NCI-H526 treated with DMSO at 0.1 percent for 48 hours (cell line): ENCODE measurements at regions not wholly inside any gene's neighbourhood (a gene's known extent, or its start where the extent isn't known, plus 50 kb on each side); places are given as distances from the start of the nearest gene placed in this dataset.

ENCODE experiments used
- DNase-seq: peaks from one replicate; lab custom pipeline; 2025; lab: John Stamatoyannopoulos, UW

DNA sequence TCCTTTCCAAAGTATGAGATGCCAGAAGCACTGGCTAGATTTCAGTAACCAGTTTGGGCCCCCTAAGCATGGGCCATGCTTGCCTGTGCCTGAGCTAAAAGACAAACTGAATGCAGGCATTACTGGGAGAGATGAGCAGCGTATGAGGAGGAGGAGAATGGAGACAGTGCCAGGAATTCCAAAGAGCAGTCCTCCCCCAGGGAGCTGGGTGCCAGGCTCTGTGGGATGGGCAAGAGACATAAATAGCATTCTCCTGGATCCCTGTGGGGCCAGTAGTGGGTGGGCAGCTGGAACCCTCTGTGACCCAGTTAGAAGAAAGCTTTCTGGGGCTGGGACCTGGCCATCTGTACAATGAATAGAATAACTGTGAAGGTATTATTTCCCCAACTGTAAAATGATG, 235.6 kb downstream of the KCNA4 start:
- no peak for DNase-seq

DNA sequence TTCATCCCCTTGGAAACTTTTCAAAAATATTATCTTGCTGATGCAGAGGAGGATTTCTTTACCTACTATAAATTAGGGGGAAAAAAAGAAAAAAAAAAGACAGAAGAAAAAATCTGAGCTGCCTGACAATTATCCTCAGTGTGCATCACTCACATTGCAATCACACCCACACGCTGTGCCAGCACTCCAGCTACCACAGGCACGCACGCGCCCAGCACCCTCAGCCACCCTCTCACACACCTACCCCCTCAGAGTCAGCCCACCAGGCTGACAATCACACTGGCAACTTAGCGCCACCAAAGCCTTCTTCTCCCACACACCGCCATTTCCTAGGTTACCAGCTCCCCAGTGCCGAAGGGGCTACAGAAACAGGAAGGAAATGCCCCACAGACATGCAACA, 236.1 kb downstream of the KCNA4 start:
- no peak for DNase-seq

DNA sequence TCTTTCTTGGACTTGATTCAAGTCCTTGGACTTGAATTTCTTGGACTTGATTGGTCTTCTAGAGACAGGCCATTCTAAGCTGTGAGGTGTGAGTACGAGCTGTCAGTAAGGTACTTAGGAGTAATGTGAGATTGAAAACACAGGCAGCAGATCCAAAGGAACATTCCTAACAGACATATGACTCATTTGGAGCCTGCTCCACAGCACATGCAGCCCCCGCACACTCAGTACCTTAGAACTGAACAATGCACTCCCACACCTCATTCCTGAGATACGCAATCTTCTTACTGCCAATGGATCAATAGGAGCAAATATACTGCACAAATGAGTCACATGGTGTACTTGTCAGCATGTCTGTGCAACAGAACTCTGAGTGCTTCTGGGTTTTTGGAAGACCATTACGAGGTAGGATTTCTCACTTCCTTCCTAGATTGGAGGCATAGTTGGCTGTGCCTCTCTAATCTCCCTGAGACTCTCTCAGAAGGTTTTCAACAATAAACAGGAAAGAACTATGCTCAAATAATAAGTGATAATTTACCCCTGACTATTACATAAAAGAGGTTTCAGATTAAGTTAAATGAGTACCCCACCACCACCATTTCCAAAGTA, 243.1 kb downstream of the KCNA4 start:
- DNase-seq, result no peak

DNA sequence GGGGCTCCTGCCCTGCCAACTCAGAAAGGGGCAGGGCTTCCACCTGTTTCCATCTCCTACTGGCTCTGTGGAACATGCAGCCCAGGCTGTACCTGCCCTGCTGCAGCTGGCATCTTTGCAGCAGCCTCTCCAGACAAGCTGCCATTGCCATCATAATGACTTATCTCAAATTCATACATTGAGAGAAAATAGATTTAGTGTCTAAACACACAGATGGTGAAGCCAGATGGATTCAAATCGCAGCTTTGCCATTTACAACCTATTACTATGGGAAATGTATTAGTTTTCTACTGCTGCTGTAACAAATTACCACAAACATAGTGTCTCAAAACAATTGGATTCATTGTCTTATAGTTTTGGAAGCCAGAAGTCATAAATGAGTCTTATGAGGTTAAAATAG, 260.0 kb downstream of the KCNA4 start:
- DNase-seq, result no peak

DNA sequence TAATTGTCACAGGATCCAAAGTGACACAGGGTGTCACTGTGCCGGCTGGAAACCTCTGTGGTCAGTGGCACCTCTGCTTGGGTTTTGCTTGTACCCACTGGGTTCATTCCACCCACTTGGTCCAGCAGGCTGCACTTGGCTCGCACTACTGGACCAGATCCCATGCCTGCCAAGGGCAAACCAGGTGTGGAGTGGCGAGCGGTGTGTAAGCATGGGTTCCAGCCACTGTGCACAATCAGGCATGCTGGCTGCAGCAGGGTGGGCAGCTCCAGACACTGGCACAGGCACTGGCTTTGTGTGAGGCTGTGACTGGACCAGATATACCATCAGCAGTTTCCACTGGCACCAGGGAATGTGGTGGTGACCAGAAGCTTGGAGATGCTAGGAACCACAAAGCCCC, 261.4 kb downstream of the KCNA4 start:
- no peak for DNase-seq

DNA sequence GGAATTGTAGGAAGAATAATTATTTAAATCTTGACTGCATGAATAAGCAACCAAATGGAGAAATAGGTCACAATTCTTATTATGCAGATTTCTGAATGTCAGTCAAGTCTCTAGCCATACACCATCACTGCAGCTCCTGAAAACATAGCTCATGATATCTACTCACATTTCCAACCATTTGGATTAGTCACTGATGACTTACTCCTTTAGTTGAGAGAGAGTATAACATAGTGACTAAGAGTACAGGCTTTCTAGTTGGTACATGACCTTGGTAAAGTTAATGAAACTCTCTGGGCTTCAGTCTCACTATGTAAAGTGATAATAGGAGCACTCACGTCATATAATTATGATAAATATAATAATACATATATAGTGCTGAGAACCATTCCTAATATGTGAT, 265.2 kb downstream of the KCNA4 start:
- DNase-seq, result no peak

DNA sequence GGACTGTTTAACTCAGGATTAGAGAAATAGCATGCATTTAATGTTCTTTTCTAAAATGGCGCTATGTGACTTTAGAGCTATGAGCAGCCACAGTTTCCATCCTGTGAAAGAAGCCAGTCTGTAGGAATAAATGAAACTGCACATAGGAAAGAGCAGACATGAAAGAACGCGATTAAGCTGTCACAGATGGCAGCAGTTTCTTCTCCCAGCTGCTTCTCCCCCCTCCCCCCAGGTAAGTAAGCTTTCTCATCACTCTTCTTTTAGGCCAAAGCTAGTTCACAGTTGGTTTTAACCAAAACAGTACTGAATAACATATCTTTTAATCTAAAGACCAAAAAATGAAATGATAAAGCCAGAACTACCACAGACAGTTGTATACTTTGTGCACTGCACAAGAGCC, 266.4 kb downstream of the KCNA4 start:
- no peak for DNase-seq

DNA sequence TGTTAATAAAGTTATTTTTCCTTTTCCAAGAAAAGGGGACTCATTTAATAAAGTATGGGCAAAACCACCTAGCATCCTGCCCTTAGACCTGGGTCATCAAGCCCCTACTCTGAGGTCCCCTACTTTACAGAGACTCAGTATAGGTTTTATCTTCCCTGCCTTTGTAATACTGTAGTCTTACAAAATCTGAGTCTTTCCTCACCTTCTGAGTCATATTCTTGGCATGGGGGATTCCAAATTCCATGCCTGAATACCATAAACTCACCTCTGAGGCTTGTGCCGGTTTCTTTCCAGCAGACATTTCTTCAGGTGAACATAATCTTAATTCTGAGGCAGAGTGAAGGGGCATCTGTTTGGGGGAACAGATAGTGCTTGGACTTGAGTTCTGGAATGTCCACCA, 282.5 kb downstream of the KCNA4 start:
- no peak for DNase-seq

DNA sequence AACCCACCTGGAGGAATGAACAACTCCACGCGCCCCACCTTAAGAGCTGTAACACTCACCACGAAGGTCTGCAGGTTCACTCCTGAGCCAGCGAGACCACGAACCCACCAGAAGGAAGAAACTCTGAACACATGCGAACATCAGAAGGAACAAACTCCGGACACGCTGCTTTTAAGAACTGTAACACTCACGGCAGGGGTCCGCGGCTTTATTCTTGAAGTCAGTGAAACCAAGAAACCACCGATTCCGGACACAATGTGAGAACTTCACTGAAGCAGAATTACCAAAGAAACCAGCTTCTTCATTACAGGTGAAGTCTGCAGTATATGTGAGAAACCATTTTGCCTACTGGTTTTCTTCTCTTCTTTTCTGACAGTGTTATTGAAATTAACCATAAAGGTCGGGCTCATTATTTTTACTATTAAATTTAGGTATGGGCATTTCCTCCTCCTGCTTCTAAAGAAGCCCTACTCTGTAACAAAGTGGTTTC, 303.0 kb downstream of the KCNA4 start:
- DNase-seq, result no peak

DNA sequence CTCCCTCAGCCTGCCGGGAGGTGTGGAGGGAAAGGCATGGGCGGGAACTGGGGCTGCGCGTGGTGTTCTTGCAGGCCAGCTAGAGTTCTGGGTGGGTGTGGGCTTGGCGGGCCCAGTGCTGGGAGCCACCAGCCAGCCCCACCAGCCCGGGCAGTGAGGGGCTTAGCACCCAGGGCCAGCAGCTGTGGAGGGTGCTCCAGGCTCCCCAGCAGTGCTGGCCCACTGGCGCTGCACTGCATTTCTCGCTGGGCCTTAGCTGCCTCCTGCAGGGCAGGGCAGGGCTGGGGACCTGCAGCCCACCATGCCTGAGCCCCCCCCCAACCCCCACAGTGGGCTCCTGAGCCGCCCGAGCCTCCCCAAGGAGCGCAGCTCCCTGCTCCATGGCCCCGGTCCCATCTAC, 304.2 kb downstream of the KCNA4 start:
- DNase-seq, result no peak

DNA sequence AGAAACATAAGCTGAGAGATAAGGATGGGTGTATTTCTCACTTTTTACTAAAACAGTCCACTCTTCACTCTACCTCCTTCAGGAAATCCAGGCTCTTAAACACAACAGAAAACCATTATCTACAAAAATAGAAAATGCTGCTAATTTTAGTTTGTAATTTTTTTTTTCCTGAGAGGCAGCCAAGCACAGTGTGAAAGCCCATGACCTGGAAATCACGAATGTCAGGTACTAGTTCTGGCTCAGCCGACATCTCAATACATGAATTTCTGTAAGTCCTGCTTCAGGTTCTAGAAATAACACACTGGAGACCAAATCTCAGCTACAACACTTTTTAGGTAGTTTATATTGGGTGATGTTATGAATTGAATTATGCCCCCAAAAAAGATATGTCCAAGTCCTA, 308.9 kb downstream of the KCNA4 start:
- no peak for DNase-seq

DNA sequence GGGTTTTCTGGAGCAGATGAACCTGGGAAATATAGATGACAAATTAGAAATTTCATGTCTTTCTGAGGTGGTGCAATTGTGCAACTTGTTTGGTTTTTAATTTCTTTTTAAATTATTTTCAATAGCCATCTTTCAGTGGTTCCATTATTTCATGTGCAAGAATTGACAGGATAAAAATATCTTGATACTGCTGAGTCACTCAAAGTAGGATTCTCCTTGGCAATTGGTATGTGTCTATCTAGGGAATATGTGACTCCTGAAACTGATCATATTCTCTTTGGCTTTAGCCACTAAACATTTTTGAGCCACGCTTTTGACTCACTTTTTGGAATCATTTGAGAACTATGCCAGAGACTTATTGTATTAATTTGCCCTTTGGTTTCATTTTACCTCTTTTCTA, 331.5 kb downstream of the KCNA4 start:
- no peak for DNase-seq

DNA sequence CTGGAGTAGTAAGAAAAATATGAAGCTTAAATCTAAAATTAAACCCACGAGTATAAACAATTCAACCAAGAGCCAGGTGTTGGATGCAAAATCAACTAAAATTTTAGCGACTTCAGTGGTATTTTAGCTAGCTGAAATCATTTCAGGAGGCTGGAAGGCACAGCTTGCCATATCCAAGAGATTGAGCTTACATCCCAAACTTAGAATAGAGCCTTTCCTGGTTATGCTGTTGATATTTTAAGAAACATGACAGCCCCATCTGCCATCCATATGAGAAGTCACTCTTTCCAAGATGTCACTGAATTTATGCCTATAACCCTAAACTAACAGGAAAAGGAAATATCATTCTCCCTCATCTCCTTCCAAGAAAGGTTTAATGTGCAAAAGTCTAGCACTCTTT, 334.0 kb downstream of the KCNA4 start:
- no peak for DNase-seq

DNA sequence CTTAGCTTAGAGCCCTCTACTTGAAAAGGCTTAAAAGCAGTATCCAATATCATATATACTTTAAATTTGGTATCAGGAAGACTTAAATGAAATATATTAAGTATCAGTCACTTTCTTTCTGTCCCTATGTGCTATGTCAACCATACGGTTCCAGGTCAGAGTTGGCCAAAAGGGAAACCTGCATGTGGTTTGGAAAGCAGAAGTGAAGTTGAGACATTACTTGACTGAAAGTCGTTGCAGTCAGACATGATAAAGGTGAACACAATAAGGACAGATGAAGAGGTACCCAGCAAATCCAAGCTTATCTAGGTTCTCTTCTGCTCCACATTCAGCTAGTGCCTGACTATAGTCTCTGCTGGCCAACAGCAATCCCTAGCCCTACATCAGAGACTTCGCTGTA, 336.8 kb downstream of the KCNA4 start:
- no peak for DNase-seq

DNA sequence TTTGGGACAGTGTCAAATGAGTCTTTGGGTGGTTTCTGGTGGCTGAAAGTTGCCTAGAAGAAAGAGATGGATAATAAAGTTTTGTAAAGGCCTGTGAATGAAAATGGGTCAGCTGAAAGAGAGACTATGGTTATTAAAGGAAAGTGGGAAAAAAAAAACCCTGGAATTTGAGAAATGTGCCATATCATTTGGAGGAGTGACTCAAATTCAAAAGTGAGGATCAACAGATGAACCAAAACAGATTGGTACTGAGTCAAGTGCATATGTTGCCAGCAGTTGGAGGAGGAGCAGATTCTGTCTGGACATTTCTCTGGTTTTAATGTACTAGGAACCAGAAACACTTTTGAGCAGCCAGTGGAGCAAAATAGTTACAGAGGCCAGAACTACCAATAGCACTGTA, 339.8 kb downstream of the KCNA4 start:
- DNase-seq, result no peak

DNA sequence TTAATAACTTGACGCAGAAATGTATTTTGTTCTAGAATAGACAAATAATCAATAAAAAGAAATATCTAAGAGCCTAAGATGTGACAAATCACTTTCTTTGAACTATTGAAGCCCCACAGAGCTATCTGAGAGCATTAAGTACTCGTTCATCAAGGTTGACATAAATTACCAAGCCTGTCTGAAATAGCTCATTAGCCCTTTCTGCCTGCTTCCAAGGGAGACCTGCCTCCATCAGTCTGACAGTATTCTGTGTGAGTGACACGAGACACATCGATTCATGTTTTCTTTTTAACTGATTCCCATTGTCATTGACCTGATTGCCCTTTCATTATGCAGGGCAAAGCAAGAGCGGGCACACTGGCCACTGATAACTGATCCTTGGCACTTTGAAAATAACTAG, 347.5 kb downstream of the KCNA4 start:
- DNase-seq, result no peak

DNA sequence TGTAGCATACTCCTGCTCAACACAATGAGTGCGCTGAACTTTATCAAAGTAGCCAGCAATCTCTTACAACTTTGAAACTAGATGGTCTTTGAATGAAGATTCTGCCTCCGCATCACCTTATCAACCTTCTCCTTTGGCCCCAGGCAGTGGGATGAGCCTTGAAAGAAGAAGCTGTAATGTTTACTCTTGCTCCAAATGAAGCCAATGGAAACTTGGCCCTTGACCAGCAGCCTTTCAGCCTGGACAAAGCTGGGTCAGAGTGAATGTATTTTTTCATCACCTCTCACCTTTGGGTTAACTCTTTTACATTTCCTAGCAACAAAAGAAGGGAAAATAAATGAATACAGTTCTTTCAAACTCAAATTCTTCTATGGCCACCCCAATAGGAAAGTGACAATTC, 359.1 kb downstream of the KCNA4 start:
- DNase-seq, result no peak

DNA sequence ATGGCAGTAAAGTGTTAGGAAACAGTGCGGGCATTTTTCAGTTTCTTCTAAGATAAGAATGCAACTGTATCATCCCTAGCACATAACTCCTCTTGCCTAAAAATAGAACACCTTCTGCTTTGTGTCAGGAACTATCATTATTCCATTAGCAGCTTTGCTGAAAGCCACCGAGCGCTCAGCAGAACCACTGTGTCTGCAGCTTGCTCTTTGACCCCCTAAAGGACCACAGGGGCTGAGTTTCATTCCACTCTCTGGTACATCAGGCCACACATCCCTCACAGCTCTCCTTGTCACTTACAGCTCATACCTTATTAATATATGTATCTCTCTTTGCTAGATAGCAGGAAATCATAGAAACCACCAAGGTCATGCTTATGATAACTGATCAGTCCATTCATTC, 360.2 kb downstream of the KCNA4 start:
- DNase-seq, result no peak

DNA sequence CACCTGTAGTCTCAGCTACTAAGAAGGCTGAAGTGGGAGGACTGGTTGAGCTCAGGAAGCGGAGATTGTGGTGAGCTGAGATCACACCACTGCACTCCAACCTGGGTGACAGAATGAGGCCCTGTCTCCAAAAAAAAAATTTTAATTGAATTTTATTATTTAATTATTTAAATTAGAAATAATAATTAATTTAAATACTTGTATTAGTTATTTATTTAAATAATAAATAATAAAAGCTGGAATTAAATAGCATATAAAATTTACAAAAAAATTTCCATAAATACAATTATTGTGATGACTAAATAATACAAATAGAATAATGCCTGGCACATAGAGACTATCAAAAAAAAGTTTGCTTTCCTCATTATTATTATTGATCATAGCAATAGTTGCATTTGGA, 371.5 kb downstream of the KCNA4 start:
- no peak for DNase-seq

DNA sequence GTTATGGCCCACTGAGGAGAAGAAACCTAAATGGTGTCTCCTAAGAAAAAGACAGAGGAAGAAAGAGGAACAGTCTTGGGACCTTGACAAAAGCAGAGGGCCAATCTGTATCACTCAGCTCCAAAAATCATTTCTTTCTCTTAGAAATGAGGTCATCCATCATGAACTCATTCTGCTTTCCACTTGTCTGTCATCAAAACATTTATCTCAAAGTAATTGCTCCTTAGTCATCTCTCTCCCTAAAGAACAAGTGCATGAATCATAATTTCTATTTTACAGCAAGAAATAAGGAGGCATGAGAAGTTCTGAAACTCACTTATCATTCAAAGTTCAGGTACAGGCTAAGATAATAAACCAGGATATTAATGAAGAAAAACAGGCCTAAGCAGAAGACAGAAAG, 375.6 kb downstream of the KCNA4 start:
- no peak for DNase-seq

DNA sequence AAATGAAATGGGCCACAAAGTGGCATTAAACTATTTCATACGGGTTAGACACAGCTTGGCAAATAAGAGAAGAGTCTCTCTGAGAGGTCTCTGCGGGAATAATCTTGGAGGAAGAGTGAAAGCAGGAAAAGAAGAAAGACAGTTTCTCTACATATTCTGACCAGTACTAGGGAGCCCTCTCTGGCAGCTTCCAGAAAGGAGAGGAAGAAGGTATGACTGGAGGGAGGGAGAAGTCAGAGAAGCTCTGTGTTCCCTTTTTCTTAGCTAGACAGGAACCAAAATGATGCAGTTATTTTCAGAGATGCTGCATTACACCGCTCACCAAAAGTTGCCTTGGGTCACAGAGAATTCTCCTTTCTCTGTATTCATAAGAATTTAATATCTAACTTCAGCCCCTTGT, 382.1 kb downstream of the KCNA4 start:
- DNase-seq, result no peak

DNA sequence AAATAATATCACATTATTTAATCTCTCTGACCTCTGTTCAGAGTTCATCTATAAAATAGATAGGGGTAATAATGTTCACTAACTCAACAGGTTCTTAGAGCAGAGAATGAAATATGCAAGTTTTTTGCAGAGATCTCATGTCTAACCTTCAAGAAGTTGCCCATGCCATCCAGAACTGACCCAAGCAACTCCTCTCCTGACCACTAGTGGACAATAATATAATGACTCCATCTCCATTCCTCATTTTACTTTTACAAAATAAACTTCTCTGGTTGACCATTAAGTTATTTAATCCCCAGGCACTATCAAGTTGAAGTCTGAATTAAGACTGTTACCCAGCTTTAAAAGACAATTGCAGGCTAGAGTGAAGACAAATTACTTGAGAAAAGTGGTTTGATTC, 382.6 kb downstream of the KCNA4 start:
- no peak for DNase-seq

DNA sequence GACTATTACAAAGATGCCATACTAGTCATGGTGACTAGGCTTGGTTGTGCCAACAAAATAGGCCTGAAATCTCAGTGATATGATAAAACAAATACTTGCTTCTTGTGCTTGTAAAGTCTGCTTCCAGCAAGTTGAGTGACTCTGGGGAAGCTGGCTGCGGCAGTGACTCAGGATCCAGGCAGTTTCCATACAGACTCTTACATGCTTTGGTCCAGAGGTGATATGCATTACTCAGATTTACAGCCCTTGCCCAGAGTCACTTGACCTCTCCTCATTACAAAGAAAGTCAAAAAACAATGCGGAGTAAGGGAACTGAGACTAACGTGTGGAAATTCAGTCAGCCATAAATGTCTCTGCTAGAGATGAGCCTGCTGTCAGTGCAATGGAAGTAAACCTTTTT, 387.5 kb downstream of the KCNA4 start:
- DNase-seq, result no peak

DNA sequence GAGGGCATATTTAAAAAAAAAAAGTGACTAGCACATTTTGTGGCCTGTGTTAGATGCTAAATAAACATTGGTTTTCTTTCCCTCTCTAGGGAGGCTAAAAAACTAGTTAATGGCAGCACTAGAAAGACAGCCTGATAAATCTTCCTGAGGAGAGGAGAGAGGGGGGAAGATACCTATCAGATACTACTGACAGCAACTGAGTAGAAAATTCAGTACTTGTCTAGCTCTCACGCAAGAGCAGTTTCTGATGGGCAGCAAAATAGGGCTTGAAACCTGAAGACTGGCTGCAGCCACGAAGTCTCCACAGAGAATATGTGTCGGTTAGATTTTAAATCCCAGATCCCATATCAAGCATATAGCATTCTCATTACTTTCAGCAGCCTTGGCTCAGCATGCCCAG, 388.2 kb downstream of the KCNA4 start:
- no peak for DNase-seq

DNA sequence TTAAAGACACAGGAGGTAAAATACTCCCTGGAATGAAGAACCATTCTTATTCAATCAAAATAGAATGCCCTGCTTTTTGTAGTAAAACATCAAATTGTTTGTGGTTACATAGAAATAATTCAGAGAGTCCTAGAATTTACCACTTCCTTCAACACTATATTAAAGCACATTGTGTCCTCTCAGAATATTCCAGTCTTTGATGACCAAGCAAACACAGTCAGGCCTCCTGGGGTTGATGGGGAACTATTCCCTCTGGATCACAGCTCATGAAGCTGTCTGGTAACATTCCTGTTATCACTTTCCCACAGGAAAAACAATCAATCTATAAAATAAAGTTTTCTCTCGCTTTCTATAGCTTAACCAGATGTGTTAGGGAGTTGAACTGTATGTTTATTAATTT, 389.3 kb downstream of the KCNA4 start:
- no peak for DNase-seq
